GM23248 (cell line): ENCODE measurements at regions not wholly inside any gene's neighbourhood (a gene's known extent, or its start where the extent isn't known, plus 50 kb on each side); places are given as distances from the start of the nearest gene placed in this dataset.
A peak's percentile ranks its signal among the peaks of the same experiment; 100 is the strongest.

Experiments
- DNase-seq: peaks from one replicate; pipeline ENCODE4 v3.0.0-alpha.2; 2015
- H2AFZ ChIP-seq: fragments of 200-600 bp; sonication (generic); 2 replicates; pipeline ENCODE4 v1.6.1; 2016; ENCODE audit warnings: antibody characterized with exemption
- H3F3A ChIP-seq: fragments of 200-600 bp; sonication (generic); 2 replicates; pipeline ENCODE4 v1.6.1; 2016; ENCODE audit warnings: mild to moderate bottlenecking, antibody characterized with exemption, mixed run types; ENCODE audit not compliant: insufficient read depth
- H3K27ac ChIP-seq: fragments of 200-600 bp; sonication (generic); 2 replicates; pipeline ENCODE4 v1.5.1; 2016; ENCODE audit warnings: mild to moderate bottlenecking
- H3K27me3 ChIP-seq: fragments of 200-600 bp; sonication (generic); replicated peaks from 2 replicates; pipeline ENCODE4 v1.6.1; 2016; ENCODE audit warnings: mild to moderate bottlenecking; ENCODE audit not compliant: insufficient read depth
- H3K36me3 ChIP-seq: fragments of 200-600 bp; sonication (generic); 2 replicates; pipeline ENCODE4 v1.6.1; 2016; ENCODE audit warnings: low read depth, mild to moderate bottlenecking
- H3K4me1 ChIP-seq: fragments of 200-600 bp; sonication (generic); 2 replicates; pipeline ENCODE4 v1.6.1; 2016; ENCODE audit warnings: mild to moderate bottlenecking; ENCODE audit not compliant: insufficient read depth
- H3K4me2 ChIP-seq: fragments of 200-600 bp; sonication (generic); one replicate; pipeline ENCODE4 v1.6.1; 2016; ENCODE audit warnings: mild to moderate bottlenecking; ENCODE audit not compliant: unreplicated experiment
- H3K4me3 ChIP-seq: fragments of 200-600 bp; sonication (generic); 2 replicates; pipeline ENCODE4 v1.5.1; 2016; ENCODE audit warnings: mild to moderate bottlenecking
- H3K79me2 ChIP-seq: fragments of 200-600 bp; sonication (generic); 2 replicates; pipeline ENCODE4 v1.6.1; 2016; ENCODE audit warnings: mild to moderate bottlenecking; ENCODE audit not compliant: insufficient read depth
- H3K9ac ChIP-seq: fragments of 200-600 bp; sonication (generic); 2 replicates; pipeline ENCODE4 v1.6.1; 2016; ENCODE audit warnings: mild to moderate bottlenecking
- H3K9me2 ChIP-seq: fragments of 200-600 bp; sonication (generic); 2 replicates; pipeline ENCODE4 v1.6.1; 2016; ENCODE audit warnings: mixed run types, mild to moderate bottlenecking, moderate library complexity; ENCODE audit not compliant: insufficient read depth
- H3K9me3 ChIP-seq: fragments of 200-600 bp; sonication (generic); one replicate; pipeline ENCODE4 v1.6.1; 2017; ENCODE audit warnings: low read depth
- H4K20me1 ChIP-seq: fragments of 200-600 bp; sonication (generic); 2 replicates; pipeline ENCODE4 v1.6.0; 2016; ENCODE audit not compliant: insufficient read depth
- EZH2 ChIP-seq: fragments of 200-600 bp; sonication (generic); IDR thresholded peaks from 2 replicates; pipeline ENCODE4 v1.6.1; 2018; ENCODE audit warnings: antibody characterized with exemption, mild to moderate bottlenecking; ENCODE audit not compliant: insufficient read depth, poor library complexity, severe bottlenecking
- EZH2phosphoT487 ChIP-seq: fragments of 200-600 bp; sonication (generic); IDR thresholded peaks from 2 replicates; pipeline ENCODE4 v1.6.1; 2018; ENCODE audit warnings: antibody characterized with exemption, moderate library complexity, mild to moderate bottlenecking, low read depth; ENCODE audit not compliant: insufficient read depth
- WGBS, 2 experiments: methylation state at CpG; one replicate each; pipeline ENCODE4 v1.1.6; 2015 to 2017; ENCODE audit warnings: low lambda C conversion rate in 2 of 2, low coverage in 1 of 2; ENCODE audit errors: missing lambda C conversion rate in 2 of 2; 5-methylcytosine and 5-hydroxymethylcytosine counted together
- in situ Hi-C: fragments of 300-500 bp; cut with MboI; formaldehyde crosslinking; loops from 2 replicates; pipeline ENCODE4 v1.15.0; 2020

GRCh38 chr5:29382780-29383179 lies 1810.7 kb upstream of the CDH6 start:
- in situ Hi-C loops = no loop called here
- 25 to 36% methylated on average over 4 of the region's 4 CpGs for WGBS, 2 experiments
- Histone ChIP-seq H3F3A (no peaks in the 10 kb centered on the region), H3K4me3 (no peak overlapping the region), H3K79me2 (no peaks in the 10 kb centered on the region), H3K36me3 (no peaks in the 10 kb centered on the region), H3K9ac (no peak overlapping the region), H3K4me2 (no peak overlapping the region), H4K20me1 (no peaks in the 10 kb centered on the region), H3K27ac (no peak overlapping the region), H3K27me3 (no peaks in the 10 kb centered on the region), H3K4me1 (no peaks in the 10 kb centered on the region), H3K9me3 (no peaks in the 10 kb centered on the region), H2AFZ (no peak overlapping the region), H3K9me2 (no peaks in the 10 kb centered on the region)
- no peak for TF ChIP-seq EZH2phosphoT487
- no peak for TF ChIP-seq EZH2
- DNase-seq = peak; percentile 0

- Histone ChIP-seq H3K36me3 (no peaks in the 10 kb centered on the region), H4K20me1 (no peaks in the 10 kb centered on the region), H3K4me1 (no peaks in the 10 kb centered on the region), H3K9ac (no peak overlapping the region), H3K4me3 (no peak overlapping the region), H2AFZ (no peak overlapping the region), H3K27me3 (no peaks in the 10 kb centered on the region), H3K9me3 (no peaks in the 10 kb centered on the region), H3K4me2 (no peak overlapping the region), H3F3A (no peaks in the 10 kb centered on the region), H3K9me2 (no peaks in the 10 kb centered on the region), H3K27ac (no peak overlapping the region), H3K79me2 (no peaks in the 10 kb centered on the region)
- TF ChIP-seq EZH2phosphoT487 = no peak
- no peak for TF ChIP-seq EZH2
- no peak for DNase-seq
- 13 to 17% methylated on average over 1 of the region's 1 CpG for WGBS, 2 experiments
- in situ Hi-C loops = no loop called here
These were observed 1813.5 kb upstream of the CDH6 start for GRCh38 chr5:29380029-29380428.

- no peaks in the 10 kb centered on the region for H3K4me1 ChIP-seq
- H3K9ac ChIP-seq = no peak overlapping the region
- H3K36me3 ChIP-seq = no peaks in the 10 kb centered on the region
- no peaks in the 10 kb centered on the region for H3K79me2 ChIP-seq
- no peak for DNase-seq
- 7 to 16% methylated on average over 5 of the region's 5 CpGs for WGBS, 2 experiments
- TF ChIP-seq EZH2phosphoT487 (no peak), EZH2 (no peak)
- H3K27ac ChIP-seq = no peak overlapping the region
- H3K9me2 ChIP-seq = no peaks in the 10 kb centered on the region
- no peak overlapping the region for H3K4me3 ChIP-seq
- H3K4me2 ChIP-seq = no peak overlapping the region
- no peaks in the 10 kb centered on the region for H3F3A ChIP-seq
- in situ Hi-C loops = no loop called here
- H3K9me3 ChIP-seq = no peaks in the 10 kb centered on the region
- no peaks in the 10 kb centered on the region for H3K27me3 ChIP-seq
- H4K20me1 ChIP-seq = no peaks in the 10 kb centered on the region
- H2AFZ ChIP-seq = no peak overlapping the region
These were observed 1813.9 kb upstream of the CDH6 start for GRCh38 chr5:29379619-29380018.

GRCh38 chr5:29378104-29378503 lies 1815.4 kb upstream of the CDH6 start:
- DNase-seq = no peak
- Histone ChIP-seq H3K4me3 (no peak overlapping the region), H3K27me3 (no peaks in the 10 kb centered on the region), H4K20me1 (no peaks in the 10 kb centered on the region), H3K36me3 (no peaks in the 10 kb centered on the region), H2AFZ (no peak overlapping the region), H3K27ac (no peak overlapping the region), H3K9me2 (no peaks in the 10 kb centered on the region), H3K79me2 (no peaks in the 10 kb centered on the region), H3K9me3 (no peaks in the 10 kb centered on the region), H3K9ac (no peak overlapping the region), H3F3A (no peaks in the 10 kb centered on the region), H3K4me1 (no peaks in the 10 kb centered on the region), H3K4me2 (no peak overlapping the region)
- 31 to 33% methylated on average over 5 of the region's 5 CpGs for WGBS, 2 experiments
- TF ChIP-seq EZH2phosphoT487 (no peak), EZH2 (no peak)
- in situ Hi-C loops = no loop called here

- no peak for DNase-seq
- Histone ChIP-seq H3K27ac (no peak overlapping the region), H3F3A (no peaks in the 10 kb centered on the region), H4K20me1 (no peaks in the 10 kb centered on the region), H3K9me3 (no peaks in the 10 kb centered on the region), H2AFZ (no peak overlapping the region), H3K79me2 (no peaks in the 10 kb centered on the region), H3K9me2 (no peaks in the 10 kb centered on the region), H3K27me3 (no peaks in the 10 kb centered on the region), H3K4me3 (no peak overlapping the region), H3K4me2 (no peak overlapping the region), H3K4me1 (no peaks in the 10 kb centered on the region), H3K9ac (no peak overlapping the region), H3K36me3 (no peaks in the 10 kb centered on the region)
- 5 to 11% methylated on average over 5 of the region's 5 CpGs for WGBS, 2 experiments
- TF ChIP-seq EZH2 (no peak), EZH2phosphoT487 (no peak)
- in situ Hi-C loops = no loop called here
These were observed 1823.2 kb upstream of the CDH6 start for GRCh38 chr5:29370248-29370647.
